IMR-90 (cell line): ENCODE measurements at regions not wholly inside any gene's neighbourhood (a gene's known extent, or its start where the extent isn't known, plus 50 kb on each side); places are given as distances from the start of the nearest gene placed in this dataset.

Experiments used
- ATAC-seq: fragments of 200-7000 bp; cut with Tn5 transposase; 2 replicates; pipeline ENCODE4 v1.9.1; 2020; ENCODE audit warnings: low read depth, mild to moderate bottlenecking, moderate library complexity
- BruUV-seq: library from RNA; stranded (reverse); fragments of 400-500 nt; replicated peaks from 2 replicates; lab custom pipeline; 2021; lab: Mats Ljungman, UMichigan
- CTCF ChIA-PET: fragments of 300-600 bp; formaldehyde crosslinking; extraction: SDS; loops from one replicate; lab custom pipeline; 2021; ENCODE audit warnings: antibody characterized with exemption; lab: Yijun Ruan, JAX
- POLR2A ChIA-PET: fragments of 300-600 bp; sonication (Branson Sonifier 250); formaldehyde crosslinking; loops from one replicate; lab custom pipeline; 2022; ENCODE audit warnings: antibody characterized with exemption; ENCODE audit not compliant: unreplicated experiment; lab: Charles Lee
- DNase-seq: peaks from one replicate; pipeline ENCODE4 v3.0.0; 2013
- H2AFZ ChIP-seq: replicated peaks from 2 replicates; pipeline ENCODE3; 2013; ENCODE audit warnings: low read length, mild to moderate bottlenecking; ENCODE audit not compliant: poor library complexity
- H2AK5ac ChIP-seq: 2 replicates; pipeline ENCODE4 v1.6.1; 2013; ENCODE audit warnings: low read depth, low read length, inconsistent platforms
- H2AK9ac ChIP-seq: replicated peaks from 2 replicates; pipeline ENCODE3; 2013; ENCODE audit warnings: mild to moderate bottlenecking, low read depth, low read length, moderate library complexity; ENCODE audit not compliant: poor library complexity
- H2BK120ac ChIP-seq: 2 replicates; pipeline ENCODE4 v1.6.1; 2013; ENCODE audit warnings: low read depth, low read length, inconsistent platforms
- H2BK15ac ChIP-seq: 3 replicates; pipeline ENCODE4 v1.6.1; 2013; ENCODE audit warnings: low read depth, low read length, inconsistent platforms
- H2BK20ac ChIP-seq: 2 replicates; pipeline ENCODE4 v1.6.1; 2013; ENCODE audit warnings: low read depth, mild to moderate bottlenecking, inconsistent platforms, low read length, moderate library complexity
- H2BK5ac ChIP-seq: 2 replicates; pipeline ENCODE4 v1.6.1; 2013; ENCODE audit warnings: mild to moderate bottlenecking, low read depth, low read length, inconsistent platforms; ENCODE audit not compliant: poor library complexity, severe bottlenecking
- H3K14ac ChIP-seq: replicated peaks from 2 replicates; pipeline ENCODE4 v1.6.1; 2013; ENCODE audit warnings: low read depth, low read length, inconsistent platforms
- H3K18ac ChIP-seq: 2 replicates; pipeline ENCODE4 v1.6.1; 2013; ENCODE audit warnings: low read depth, low read length, control low read depth
- H3K23ac ChIP-seq: 2 replicates; pipeline ENCODE4 v1.6.1; 2013; ENCODE audit warnings: low read depth, low read length, inconsistent platforms
- H3K27ac ChIP-seq: 2 replicates; pipeline ENCODE4 v1.5.1; 2013; ENCODE audit warnings: mild to moderate bottlenecking, control low read depth, low read length; ENCODE audit not compliant: insufficient read depth
- H3K27me3 ChIP-seq: 2 replicates; pipeline ENCODE4 v1.6.1; 2013; ENCODE audit warnings: low read length; ENCODE audit not compliant: control insufficient read depth, insufficient read depth
- H3K36me3 ChIP-seq: 2 replicates; pipeline ENCODE4 v1.6.1; 2013; ENCODE audit warnings: low read length, mixed read lengths; ENCODE audit not compliant: control insufficient read depth, insufficient read depth
- H3K4ac ChIP-seq: 2 replicates; pipeline ENCODE4 v1.6.1; 2013; ENCODE audit warnings: low read depth, low read length, inconsistent platforms
- H3K4me1 ChIP-seq: 2 replicates; pipeline ENCODE4 v1.6.1; 2013; ENCODE audit warnings: low read length, mixed read lengths; ENCODE audit not compliant: control insufficient read depth, insufficient read depth
- H3K4me2 ChIP-seq: 2 replicates; pipeline ENCODE4 v1.6.1; 2013; ENCODE audit warnings: low read depth, mild to moderate bottlenecking, control low read depth, low read length, moderate library complexity
- H3K4me3 ChIP-seq: 2 replicates; pipeline ENCODE4 v1.5.1; 2013; ENCODE audit warnings: low read depth, mild to moderate bottlenecking, control low read depth, low read length, moderate library complexity; ENCODE audit not compliant: insufficient read depth
- H3K56ac ChIP-seq: 2 replicates; pipeline ENCODE4 v1.6.1; 2013; ENCODE audit warnings: low read length, inconsistent platforms; ENCODE audit not compliant: insufficient read depth; ENCODE audit errors: extremely low read depth
- H3K79me1 ChIP-seq, 2 experiments: 2 replicates each; pipeline ENCODE4 v1.6.1; 2013; ENCODE audit warnings: low read length in 2 of 2, inconsistent platforms in 1 of 2, low read depth in 1 of 2
- H3K9ac ChIP-seq: 2 replicates; pipeline ENCODE4 v1.6.1; 2013; ENCODE audit warnings: low read depth, low read length, control low read depth
- H3K9me1 ChIP-seq: 2 replicates; pipeline ENCODE4 v1.6.1; 2013; ENCODE audit warnings: low read length, inconsistent platforms; ENCODE audit not compliant: insufficient read depth
- H3K9me3 ChIP-seq: 2 replicates; pipeline ENCODE4 v1.6.1; 2013; ENCODE audit warnings: low read length; ENCODE audit not compliant: control insufficient read depth, insufficient read depth
- H4K20me1 ChIP-seq: 2 replicates; pipeline ENCODE4 v1.6.1; 2013; ENCODE audit warnings: low read length, inconsistent platforms; ENCODE audit not compliant: insufficient read depth
- H4K5ac ChIP-seq: 2 replicates; pipeline ENCODE4 v1.6.1; 2013; ENCODE audit warnings: mild to moderate bottlenecking, low read depth, low read length, control low read depth
- H4K8ac ChIP-seq, 2 experiments: 2 replicates each; pipeline ENCODE4 v1.6.1; 2013; ENCODE audit warnings: low read depth in 2 of 2, low read length in 2 of 2, control low read depth in 1 of 2, inconsistent platforms in 1 of 2
- H4K91ac ChIP-seq: 2 replicates; pipeline ENCODE4 v1.6.1; 2013; ENCODE audit warnings: low read depth, low read length, inconsistent platforms; ENCODE audit not compliant: insufficient read depth
- BHLHE40 ChIP-seq: fragments of 150-350 bp; IDR thresholded peaks from 2 replicates; pipeline ENCODE4 v1.6.1; 2016; ENCODE audit warnings: mild to moderate bottlenecking, low read depth, low read length
- CEBPB ChIP-seq: IDR thresholded peaks from 2 replicates; pipeline ENCODE4 v1.6.1; 2012; ENCODE audit warnings: low read depth, low read length, improper control_type of control experiment
- CHD1 ChIP-seq: IDR thresholded peaks from 2 replicates; pipeline ENCODE4 v1.6.1; 2012; ENCODE audit warnings: low read depth, low read length, improper control_type of control experiment
- CTCF ChIP-seq: conservative IDR thresholded peaks from 2 replicates; pipeline ENCODE4 v1.5.1; 2012; ENCODE audit warnings: mild to moderate bottlenecking, low read depth, low read length, improper control_type of control experiment
- ELK1 ChIP-seq: fragments of 150-350 bp; IDR thresholded peaks from 2 replicates; pipeline ENCODE4 v1.6.1; 2016; ENCODE audit warnings: low read depth, mild to moderate bottlenecking, low read length, moderate library complexity, borderline replicate concordance
- FOS ChIP-seq: fragments of 150-350 bp; IDR thresholded peaks from 2 replicates; pipeline ENCODE4 v1.6.1; 2016; ENCODE audit warnings: low read depth, low read length
- MAFK ChIP-seq: IDR thresholded peaks from 2 replicates; pipeline ENCODE4 v1.6.1; 2012; ENCODE audit warnings: low read depth, low read length, improper control_type of control experiment
- MAZ ChIP-seq: IDR thresholded peaks from 2 replicates; pipeline ENCODE4 v1.6.1; 2012; ENCODE audit warnings: low read depth, mild to moderate bottlenecking, low read length, improper control_type of control experiment, moderate library complexity, borderline replicate concordance
- MXI1 ChIP-seq: IDR thresholded peaks from 2 replicates; pipeline ENCODE4 v1.6.1; 2012; ENCODE audit warnings: low read depth, mild to moderate bottlenecking, low read length, moderate library complexity, borderline replicate concordance
- NFE2L2 ChIP-seq: fragments of 150-350 bp; IDR thresholded peaks from 2 replicates; pipeline ENCODE4 v1.6.1; 2016; ENCODE audit warnings: low read depth, mild to moderate bottlenecking, low read length
- POLR2A ChIP-seq: IDR thresholded peaks from 2 replicates; pipeline ENCODE4 v1.6.1; 2012; ENCODE audit warnings: mild to moderate bottlenecking, low read depth, low read length
- RAD21 ChIP-seq: IDR thresholded peaks from 2 replicates; pipeline ENCODE4 v1.6.1; 2012; ENCODE audit warnings: low read length, improper control_type of control experiment
- RCOR1 ChIP-seq: IDR thresholded peaks from 2 replicates; pipeline ENCODE4 v1.6.1; 2012; ENCODE audit warnings: mild to moderate bottlenecking, low read length, improper control_type of control experiment; ENCODE audit not compliant: insufficient replicate concordance
- RFX5 ChIP-seq: IDR thresholded peaks from 2 replicates; pipeline ENCODE4 v1.8.0; 2012; ENCODE audit warnings: low read depth, mild to moderate bottlenecking, low read length, moderate library complexity
- SMC3 ChIP-seq: fragments of 150-350 bp; IDR thresholded peaks from 2 replicates; pipeline ENCODE4 v1.6.1; 2016; ENCODE audit warnings: low read depth, mild to moderate bottlenecking, antibody characterized with exemption, low read length, moderate library complexity
- USF2 ChIP-seq: fragments of 150-350 bp; IDR thresholded peaks from 2 replicates; pipeline ENCODE4 v1.6.1; 2017; ENCODE audit warnings: mild to moderate bottlenecking, antibody characterized with exemption, low read length, low read depth
- WGBS, 2 experiments: methylation state at CpG; one replicate each; pipeline versions ENCODE4 v1.1.5 to v1.1.7; 2013; ENCODE audit warnings: missing lambda C conversion rate in 2 of 2; ENCODE audit not compliant: insufficient read length in 1 of 2; ENCODE audit errors: extremely low coverage in 2 of 2; 5-methylcytosine and 5-hydroxymethylcytosine counted together
- dilution Hi-C: fragments of 300-500 bp; cut with HindIII; formaldehyde crosslinking; loops from one replicate; pipeline ENCODE4 v1.14.3; 2018; ENCODE audit warnings: low sequenced_read_pairs; ENCODE audit not compliant: unreplicated experiment
- in situ Hi-C: fragments of 300-500 bp; cut with MboI; formaldehyde crosslinking; loops from 3 replicates; pipeline ENCODE4 v1.14.3; 2019; ENCODE audit warnings: low sequenced_read_pairs, inconsistent platforms, mixed read lengths
- intact Hi-C: fragments of 100-400 bp; cut with micrococcal nuclease; formaldehyde crosslinking; loops from 2 replicates; pipeline ENCODE4 v1.10.0; 2022

DNA sequence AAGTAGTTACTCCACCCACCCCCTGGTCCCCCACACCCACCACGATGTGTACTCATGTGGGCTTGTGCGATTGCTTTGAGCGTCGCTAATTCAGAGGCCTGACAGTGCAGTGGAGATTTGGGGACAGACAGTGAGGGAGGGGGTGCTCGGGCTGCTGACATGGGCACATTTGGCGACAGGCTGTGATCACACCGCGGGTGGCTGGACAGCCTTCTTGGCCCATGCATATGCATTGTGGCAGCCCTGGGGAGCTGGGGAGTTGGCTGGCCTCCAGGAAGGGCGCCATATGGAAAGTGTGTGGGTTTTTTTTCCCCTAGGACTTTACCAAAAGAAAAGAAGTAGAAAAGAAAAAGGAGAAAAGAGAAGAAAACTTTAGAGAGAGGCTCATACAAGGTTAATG, 275.5 kb upstream of the N4BP1 start:
- H4K5ac ChIP-seq = no peak overlapping the region
- H2AK5ac ChIP-seq = no peak overlapping the region
- TF ChIP-seq FOS (no peak), MXI1 (no peak), RFX5 (no peak), RCOR1 (no peak), BHLHE40 (no peak), POLR2A (no peak), CTCF (no peak), NFE2L2 (no peak), MAZ (no peak), SMC3 (no peak), MAFK (no peak), CEBPB (no peak), ELK1 (no peak), USF2 (no peak), RAD21 (no peak), CHD1 (no peak)
- H3K23ac ChIP-seq = no peak overlapping the region
- no peak overlapping the region for H3K27ac ChIP-seq
- no peak overlapping the region for H3K4me2 ChIP-seq
- intact Hi-C loops (no loop called here), dilution Hi-C loops (no loop called here), in situ Hi-C loops (no loop called here)
- no peak overlapping the region for H4K91ac ChIP-seq
- H4K8ac ChIP-seq = no peak overlapping the region
- H3K4ac ChIP-seq = no peak overlapping the region
- no peak overlapping the region for H3K14ac ChIP-seq
- H2AFZ ChIP-seq = no peak overlapping the region
- ATAC-seq (no peak), DNase-seq (no peak)
- H3K9me1 ChIP-seq = no peaks in the 10 kb centered on the region
- H2BK15ac ChIP-seq = no peak overlapping the region
- H3K9me3 ChIP-seq = no peaks in the 10 kb centered on the region
- H2BK120ac ChIP-seq = no peak overlapping the region
- H3K4me3 ChIP-seq = no peak overlapping the region
- H3K36me3 ChIP-seq = no peaks in the 10 kb centered on the region
- H4K20me1 ChIP-seq = no peaks in the 10 kb centered on the region
- no peaks in the 10 kb centered on the region for H3K79me1 ChIP-seq
- H3K9ac ChIP-seq = no peak overlapping the region
- H3K56ac ChIP-seq = no peak overlapping the region
- no peaks in the 10 kb centered on the region for H3K4me1 ChIP-seq
- H2BK5ac ChIP-seq = no peak overlapping the region
- ChIA-PET POLR2A (no interaction called here), CTCF (interaction anchor here (0.6 kb wide), 1 partner anchor 93 kb away, joined by 5 read pairs; no protein-coding TSS in a partner anchor)
- no CpG with 5 or more reads among the region's 9 CpGs for WGBS, 2 experiments
- no peak overlapping the region for H2AK9ac ChIP-seq
- no TSS peak for BruUV-seq
- H3K18ac ChIP-seq = no peak overlapping the region
- H2BK20ac ChIP-seq = no peak overlapping the region
- no peaks in the 10 kb centered on the region for H3K27me3 ChIP-seq
